IPS-18a (cell line): ENCODE measurements at regions not wholly inside any gene's neighbourhood (a gene's known extent, or its start where the extent isn't known, plus 50 kb on each side); places are given as distances from the start of the nearest gene placed in this dataset.

Source experiments
- H3K27ac ChIP-seq: one replicate; pipeline ENCODE4 v1.5.1; 2013; ENCODE audit warnings: low read length
- H3K27me3 ChIP-seq: one replicate; pipeline ENCODE4 v1.6.1; 2013; ENCODE audit warnings: mild to moderate bottlenecking, low read length; ENCODE audit not compliant: control insufficient read depth, insufficient read depth
- H3K36me3 ChIP-seq: one replicate; pipeline ENCODE4 v1.6.1; 2013; ENCODE audit warnings: low read depth, low read length; ENCODE audit not compliant: control insufficient read depth
- H3K4me1 ChIP-seq: one replicate; pipeline ENCODE4 v1.6.1; 2013; ENCODE audit warnings: low read depth, low read length; ENCODE audit not compliant: control insufficient read depth
- H3K4me3 ChIP-seq: one replicate; pipeline ENCODE4 v1.5.1; 2013; ENCODE audit warnings: low read length
- H3K9ac ChIP-seq: one replicate; pipeline ENCODE4 v1.6.1; 2013; ENCODE audit warnings: mild to moderate bottlenecking, low read length, moderate library complexity
- H3K9me3 ChIP-seq: one replicate; pipeline ENCODE4 v1.6.1; 2013; ENCODE audit warnings: low read depth, low read length; ENCODE audit not compliant: control insufficient read depth

GRCh38 chr17:63304704-63305261 is 141.3 kb downstream of the CYB561 start:
- Histone ChIP-seq H3K27ac (no peak overlapping the region), H3K36me3 (no peaks in the 10 kb centered on the region), H3K27me3 (no peaks in the 10 kb centered on the region), H3K4me1 (no peaks in the 10 kb centered on the region), H3K9me3 (no peaks in the 10 kb centered on the region), H3K9ac (no peak overlapping the region), H3K4me3 (no peak overlapping the region)

- H3K9ac ChIP-seq: no peak overlapping the region
- H3K27me3 ChIP-seq: no peaks in the 10 kb centered on the region
- no peaks in the 10 kb centered on the region for H3K4me1 ChIP-seq
- no peak overlapping the region for H3K27ac ChIP-seq
- no peaks in the 10 kb centered on the region for H3K36me3 ChIP-seq
- H3K4me3 ChIP-seq: no peak overlapping the region
- no peaks in the 10 kb centered on the region for H3K9me3 ChIP-seq
Observed at GRCh38 chr17:63305857-63306256, 140.2 kb downstream of the CYB561 start.

- Histone ChIP-seq H3K27ac (no peak overlapping the region), H3K9me3 (no peaks in the 10 kb centered on the region), H3K27me3 (no peaks in the 10 kb centered on the region), H3K4me3 (no peak overlapping the region), H3K36me3 (no peaks in the 10 kb centered on the region), H3K4me1 (no peaks in the 10 kb centered on the region), H3K9ac (no peak overlapping the region)
Observed at GRCh38 chr17:63306855-63307254, 139.3 kb downstream of the CYB561 start.

DNA sequence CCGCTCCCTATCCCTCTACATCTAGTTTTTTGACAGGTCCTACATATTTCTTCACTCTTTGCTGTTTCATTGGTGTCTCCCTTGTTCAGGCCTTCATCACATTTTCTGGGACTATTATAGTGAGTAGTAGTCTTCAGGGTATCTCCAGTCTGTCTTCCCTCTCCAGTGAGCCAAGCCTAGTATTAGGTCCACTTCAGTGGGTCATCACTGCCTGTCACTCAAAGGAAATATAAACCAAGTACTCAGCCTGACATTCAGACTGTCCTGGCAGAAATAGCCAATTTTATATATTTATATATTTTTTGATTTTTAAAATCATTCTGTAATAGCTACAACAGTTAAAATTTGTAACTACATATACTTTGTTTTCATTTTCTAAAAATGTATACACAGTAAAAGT is 137.8 kb downstream of the CYB561 start:
- Histone ChIP-seq H3K27me3 (no peaks in the 10 kb centered on the region), H3K9me3 (no peaks in the 10 kb centered on the region), H3K4me1 (no peaks in the 10 kb centered on the region), H3K36me3 (no peaks in the 10 kb centered on the region), H3K9ac (no peak overlapping the region), H3K27ac (no peak overlapping the region), H3K4me3 (no peak overlapping the region)

DNA sequence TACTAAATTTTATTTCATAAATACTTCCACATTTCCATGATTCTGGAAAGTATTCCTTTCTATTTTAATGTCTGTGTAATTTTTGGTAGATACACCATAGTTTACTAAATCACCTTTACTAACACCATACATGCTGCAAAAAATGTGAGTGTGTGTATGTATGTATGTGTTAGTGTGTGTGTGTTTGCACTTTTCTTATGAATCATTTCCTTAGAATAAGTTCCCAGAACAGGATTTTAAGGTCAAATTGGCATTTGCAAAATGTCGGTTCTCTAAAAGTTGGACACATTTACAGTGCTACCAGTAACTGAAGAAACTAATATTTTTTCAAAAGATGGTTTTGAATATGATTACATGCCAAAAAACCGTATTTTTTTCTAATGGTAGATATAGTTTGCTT is 137.1 kb downstream of the CYB561 start:
- Histone ChIP-seq H3K27me3 (no peaks in the 10 kb centered on the region), H3K27ac (no peak overlapping the region), H3K9me3 (no peaks in the 10 kb centered on the region), H3K4me3 (no peak overlapping the region), H3K36me3 (no peaks in the 10 kb centered on the region), H3K4me1 (no peaks in the 10 kb centered on the region), H3K9ac (no peak overlapping the region)

- Histone ChIP-seq H3K9ac (no peak overlapping the region), H3K4me1 (no peaks in the 10 kb centered on the region), H3K27me3 (no peaks in the 10 kb centered on the region), H3K9me3 (no peaks in the 10 kb centered on the region), H3K27ac (no peak overlapping the region), H3K36me3 (no peaks in the 10 kb centered on the region), H3K4me3 (no peak overlapping the region)
Observed at GRCh38 chr17:63311416-63311937, 134.6 kb downstream of the CYB561 start.

DNA sequence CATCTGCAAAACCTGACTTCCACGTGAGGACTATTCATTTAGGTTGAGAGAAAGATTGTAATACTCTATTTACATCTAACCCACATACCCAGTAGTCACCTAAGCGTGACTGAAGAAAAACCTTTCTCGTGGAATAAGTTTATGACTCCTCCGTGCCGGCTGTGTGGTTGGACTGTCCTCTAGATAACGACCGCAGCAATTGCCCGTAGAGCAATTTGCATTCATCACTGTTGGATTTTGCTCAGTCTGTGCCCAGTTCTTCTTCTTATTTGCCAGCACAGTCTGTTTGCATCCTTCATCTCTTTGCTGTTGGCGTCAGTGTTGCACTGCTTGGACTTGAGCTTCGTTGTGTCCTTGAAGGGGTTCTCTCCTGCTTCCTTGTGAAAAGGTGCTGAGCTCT is 131.3 kb downstream of the CYB561 start:
- no peaks in the 10 kb centered on the region for H3K36me3 ChIP-seq
- H3K9ac ChIP-seq: no peak overlapping the region
- H3K27me3 ChIP-seq: no peaks in the 10 kb centered on the region
- no peaks in the 10 kb centered on the region for H3K9me3 ChIP-seq
- no peak overlapping the region for H3K4me3 ChIP-seq
- H3K4me1 ChIP-seq: no peaks in the 10 kb centered on the region
- H3K27ac ChIP-seq: no peak overlapping the region

DNA sequence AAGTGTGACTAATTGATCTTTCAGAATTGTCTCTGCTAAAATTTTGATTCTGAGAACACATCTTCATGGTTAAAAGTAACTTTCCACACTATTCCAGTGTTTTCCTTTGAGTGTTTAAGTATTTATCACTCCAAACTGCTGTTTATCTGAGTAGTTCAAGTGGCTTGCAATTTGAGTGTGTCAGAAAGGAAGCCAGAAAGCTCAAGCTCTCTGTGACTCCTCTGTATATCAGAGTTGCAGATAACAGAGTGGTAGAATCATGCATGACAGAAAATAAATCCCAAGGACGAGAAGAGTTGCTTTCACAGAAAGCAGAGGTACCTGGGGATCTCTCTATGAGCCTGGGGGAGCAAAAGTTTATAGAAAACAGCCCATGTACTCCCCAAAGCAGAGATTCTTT is 130.0 kb downstream of the CYB561 start:
- H3K4me3 ChIP-seq: no peak overlapping the region
- H3K4me1 ChIP-seq: no peaks in the 10 kb centered on the region
- no peak overlapping the region for H3K27ac ChIP-seq
- H3K27me3 ChIP-seq: no peaks in the 10 kb centered on the region
- H3K36me3 ChIP-seq: no peaks in the 10 kb centered on the region
- no peaks in the 10 kb centered on the region for H3K9me3 ChIP-seq
- H3K9ac ChIP-seq: no peak overlapping the region

DNA sequence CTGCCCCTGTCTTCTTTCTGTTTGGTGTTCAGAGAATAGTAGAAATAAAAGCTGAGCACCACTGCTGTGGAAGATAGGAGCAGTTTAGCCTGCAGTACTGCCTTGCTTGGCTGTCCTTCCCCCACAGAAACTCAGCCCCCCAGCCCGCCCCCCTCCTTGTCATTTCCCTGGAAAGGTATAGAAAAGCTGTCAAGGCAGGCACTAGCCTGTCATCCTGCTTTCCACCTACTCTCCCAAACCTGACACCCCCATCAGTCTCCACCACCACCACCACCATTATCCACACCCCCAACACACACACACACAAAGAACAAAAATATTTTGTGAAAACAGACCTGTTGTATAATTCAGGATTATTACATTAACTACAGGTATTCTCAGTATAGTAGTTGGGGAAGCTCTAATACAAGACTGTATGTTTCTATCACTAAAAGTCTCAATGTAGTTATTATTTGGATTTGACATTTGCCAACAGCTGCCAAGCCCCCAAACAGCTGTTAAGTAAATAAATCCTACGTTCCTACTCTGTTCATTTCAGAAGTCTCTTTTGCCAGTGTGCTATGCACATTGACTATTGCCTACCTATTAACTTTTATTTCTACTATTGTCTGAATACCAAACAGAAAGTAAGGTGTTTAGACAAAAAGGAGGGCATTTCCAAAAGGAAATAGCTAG is 128.8 kb downstream of the CYB561 start:
- H3K9me3 ChIP-seq: no peaks in the 10 kb centered on the region

DNA sequence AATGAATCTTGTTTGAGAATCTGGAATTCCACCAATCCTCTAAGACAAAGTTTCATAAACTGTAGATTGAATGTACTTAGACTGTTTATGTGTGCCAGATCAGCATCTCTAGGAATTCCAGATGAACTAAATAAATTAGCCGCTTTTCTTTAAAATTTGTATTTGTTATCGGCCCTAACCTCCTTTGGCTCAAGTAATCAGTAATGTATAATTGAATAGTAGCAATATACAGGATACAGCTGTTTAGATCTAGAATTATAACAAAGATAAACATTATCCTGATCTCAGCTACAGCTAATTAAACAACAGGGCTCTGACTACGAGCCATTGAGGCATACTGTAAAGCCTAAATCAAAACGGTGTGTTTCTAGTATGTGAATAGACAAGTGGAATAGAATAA is 120.3 kb downstream of the CYB561 start:
- H3K9ac ChIP-seq: no peak overlapping the region

More for the DNA sequence above, 128.8 kb downstream of the CYB561 start:
- Histone ChIP-seq H3K4me3 (no peak overlapping the region), H3K9ac (no peak overlapping the region), H3K36me3 (no peaks in the 10 kb centered on the region), H3K27ac (no peak overlapping the region), H3K4me1 (no peaks in the 10 kb centered on the region), H3K27me3 (no peaks in the 10 kb centered on the region)

DNA sequence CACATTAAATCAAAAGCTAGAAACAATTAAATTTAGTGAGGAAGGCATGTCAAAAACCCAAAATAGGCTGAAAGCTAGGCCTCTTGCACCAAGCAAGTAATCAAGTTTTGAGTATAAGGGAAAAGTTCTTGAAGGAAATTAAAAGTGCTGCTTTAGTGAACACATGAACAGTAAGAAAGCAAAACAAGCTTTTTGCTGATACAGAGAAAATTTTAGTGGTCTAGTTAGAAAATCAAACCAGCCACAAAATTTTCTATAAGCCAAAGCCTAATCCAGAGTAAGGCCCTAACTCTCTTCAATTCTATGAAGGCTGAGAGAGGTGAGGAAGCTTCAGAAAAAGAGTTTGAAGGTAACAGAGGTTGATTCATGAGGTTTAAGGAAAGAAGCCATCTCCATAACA is 116.2 kb downstream of the CYB561 start:
- no peaks in the 10 kb centered on the region for H3K36me3 ChIP-seq

More for the DNA sequence above, 120.3 kb downstream of the CYB561 start:
- H3K4me3 ChIP-seq: no peak overlapping the region
- no peaks in the 10 kb centered on the region for H3K4me1 ChIP-seq
- no peaks in the 10 kb centered on the region for H3K9me3 ChIP-seq
- H3K27ac ChIP-seq: no peak overlapping the region
- H3K36me3 ChIP-seq: no peaks in the 10 kb centered on the region
- no peaks in the 10 kb centered on the region for H3K27me3 ChIP-seq

More for the DNA sequence above, 116.2 kb downstream of the CYB561 start:
- H3K4me1 ChIP-seq: no peaks in the 10 kb centered on the region
- H3K9ac ChIP-seq: no peak overlapping the region
- no peaks in the 10 kb centered on the region for H3K27me3 ChIP-seq
- no peaks in the 10 kb centered on the region for H3K9me3 ChIP-seq
- no peak overlapping the region for H3K4me3 ChIP-seq
- no peak overlapping the region for H3K27ac ChIP-seq
